K562 (cell line): ENCODE measurements at regions not wholly inside any gene's neighbourhood (a gene's known extent, or its start where the extent isn't known, plus 50 kb on each side); places are given as distances from the start of the nearest gene placed in this dataset.

Experiments used
- ATAC-seq: fragments of 200-7000 bp; cut with Tn5 transposase; 3 replicates; pipeline ENCODE4 v1.9.1; 2020; ENCODE audit warnings: moderate library complexity
- BruUV-seq: library from RNA; stranded (reverse); fragments of 400-500 nt; replicated peaks from 2 replicates; lab custom pipeline; 2021; lab: Mats Ljungman, UMichigan
- CTCF ChIA-PET: fragments of 300-600 bp; formaldehyde crosslinking; extraction: SDS; loops from one replicate; lab custom pipeline; 2021; ENCODE audit warnings: low intra/inter-chr PET ratio; lab: Yijun Ruan, JAX
- POLR2A ChIA-PET: fragments of 300-600, 350-650 bp; sonication (Branson Sonifier 250); formaldehyde crosslinking; extraction: SDS; loops from one replicate; lab custom pipeline; 2021; ENCODE audit warnings: antibody characterized with exemption, inconsistent platforms; lab: Yijun Ruan, JAX
- DNase-seq, 4 experiments: peaks; one replicate each; pipeline versions ENCODE4 v3.0.0 to v3.0.0-alpha.2; 2011 to 2018; ENCODE audit warnings: low spot score in 3 of 4, mixed read lengths in 3 of 4; ENCODE audit errors: extremely low read depth in 1 of 4
- FAIRE-seq: peaks from 2 replicates; lab custom pipeline; 2011; peaks lifted over from hg19 to GRCh38; lab: Jason Lieb, UNC
- H2AFZ ChIP-seq: 2 replicates; pipeline ENCODE4 v1.6.0; 2011; ENCODE audit warnings: low read depth, low read length, control low read depth, inconsistent platforms
- H3K27ac ChIP-seq: fragments of 200-600 bp; 3 replicates; pipeline ENCODE4 v1.8.0; 2011; ENCODE audit warnings: low read depth, mild to moderate bottlenecking, control low read depth, inconsistent platforms, low read length, moderate library complexity, mixed read lengths; ENCODE audit errors: extremely low read depth
- H3K27me3 ChIP-seq, 2 experiments: fragments of 300-600 bp in 1 of 2; 2 replicates in 1 of 2; 3 replicates in 1 of 2; pipeline versions ENCODE4 v1.6.0 to v1.8.0; 2011; ENCODE audit warnings: inconsistent platforms in 2 of 2, low read length in 2 of 2, mild to moderate bottlenecking in 1 of 2, mixed read lengths in 1 of 2, moderate library complexity in 1 of 2; ENCODE audit not compliant: control insufficient read depth in 2 of 2, insufficient read depth in 2 of 2
- H3K36me3 ChIP-seq: fragments of 300-600 bp; 3 replicates; pipeline ENCODE4 v1.8.0; 2011; ENCODE audit warnings: mild to moderate bottlenecking, low read length, inconsistent platforms; ENCODE audit not compliant: control insufficient read depth, insufficient read depth
- H3K4me1 ChIP-seq, 2 experiments: fragments of 200-600 bp in 1 of 2; replicated peaks in 1 of 2; 2 replicates in 1 of 2; 3 replicates in 1 of 2; pipeline versions ENCODE4 v1.5.1 to v1.8.0; 2011; ENCODE audit warnings: inconsistent platforms in 2 of 2, low read length in 2 of 2, mild to moderate bottlenecking in 1 of 2, mixed read lengths in 1 of 2, moderate library complexity in 1 of 2; ENCODE audit not compliant: control insufficient read depth in 2 of 2, insufficient read depth in 2 of 2
- H3K4me2 ChIP-seq: 2 replicates; pipeline ENCODE4 v1.6.1; 2011; ENCODE audit warnings: low read length, control low read depth, inconsistent platforms, mixed read lengths; ENCODE audit not compliant: insufficient read depth
- H3K4me3 ChIP-seq: fragments of 200-600 bp; sonication (generic), shearing (Covaris generic); 2 replicates; pipeline ENCODE4 v1.5.1; 2016; ENCODE audit warnings: control low read depth, inconsistent platforms
- H3K79me2 ChIP-seq: fragments of 200-600 bp; 3 replicates; pipeline ENCODE4 v1.8.0; 2011; ENCODE audit warnings: low read length, inconsistent platforms; ENCODE audit not compliant: control insufficient read depth, insufficient read depth
- H3K9ac ChIP-seq, 2 experiments: 2 replicates each; pipeline versions ENCODE4 v1.6.0 to v1.6.1; 2011; ENCODE audit warnings: low read depth in 2 of 2, low read length in 2 of 2, control low read depth in 1 of 2, inconsistent platforms in 1 of 2, mild to moderate bottlenecking in 1 of 2, mixed read lengths in 1 of 2; ENCODE audit not compliant: insufficient read depth in 1 of 2
- H3K9me1 ChIP-seq: one replicate; pipeline ENCODE4 v1.6.0; 2011; ENCODE audit warnings: inconsistent platforms, mild to moderate bottlenecking, low read length, moderate library complexity; ENCODE audit not compliant: control insufficient read depth, insufficient read depth
- H3K9me3 ChIP-seq: replicated peaks from 2 replicates; pipeline ENCODE4 v1.5.1; 2011; ENCODE audit warnings: low read depth, low read length, inconsistent platforms; ENCODE audit not compliant: control insufficient read depth, insufficient read depth
- H4K20me1 ChIP-seq: replicated peaks from 2 replicates; pipeline ENCODE4 v1.6.1; 2011; ENCODE audit warnings: low read length, inconsistent platforms, mixed read lengths; ENCODE audit not compliant: control insufficient read depth, insufficient read depth
- CHD2 ChIP-seq: IDR thresholded peaks from 2 replicates; pipeline ENCODE4 v1.6.1; 2011; ENCODE audit warnings: low read depth, low read length
- COPS2 ChIP-seq: fragments of 450-650 bp; conservative IDR thresholded peaks from 2 replicates; pipeline ENCODE4 v1.6.1; 2016; ENCODE audit warnings: mild to moderate bottlenecking, moderate library complexity
- E2F6 ChIP-seq, 2 experiments: IDR thresholded peaks; 2 replicates each; pipeline ENCODE4 v1.6.1; 2011; ENCODE audit warnings: borderline replicate concordance in 1 of 2, control low read depth in 1 of 2, low read depth in 1 of 2, low read length in 1 of 2, mild to moderate bottlenecking in 1 of 2, mixed read lengths in 1 of 2, moderate library complexity in 1 of 2; ENCODE audit not compliant: insufficient read depth in 1 of 2, insufficient read length in 1 of 2, poor library complexity in 1 of 2, severe bottlenecking in 1 of 2; ENCODE audit errors: extremely low read depth in 1 of 2
- MEF2A ChIP-seq: IDR thresholded peaks from 2 replicates; pipeline ENCODE4 v1.6.1; 2011; ENCODE audit warnings: low read depth, mild to moderate bottlenecking, low read length, moderate library complexity; ENCODE audit not compliant: control insufficient read depth
- NONO ChIP-seq, 2 experiments: fragments of 200-400 bp in 1 of 2; fragments of 450-650 bp in 1 of 2; formaldehyde crosslinking in 1 of 2; IDR thresholded peaks; 2 replicates each; pipeline ENCODE4 v1.6.1; 2017; ENCODE audit warnings: low read depth in 2 of 2, mild to moderate bottlenecking in 2 of 2, moderate library complexity in 2 of 2, low read length in 1 of 2
- NR2C1 ChIP-seq, 2 experiments: fragments of 450-650 bp; IDR thresholded peaks; 2 replicates each; pipeline ENCODE4 v1.6.1; 2017; ENCODE audit warnings: mild to moderate bottlenecking in 2 of 2, antibody characterized with exemption in 1 of 2, inconsistent platforms in 1 of 2, missing compliant biosample characterization in 1 of 2, missing genetic modification characterization in 1 of 2
- RAD51 ChIP-seq: fragments of 450-650 bp; IDR thresholded peaks from 2 replicates; pipeline ENCODE4 v1.7.1; 2016; ENCODE audit warnings: low read depth, mild to moderate bottlenecking, borderline replicate concordance
- RBM25 ChIP-seq: fragments of 200-400 bp; formaldehyde crosslinking; IDR thresholded peaks from 2 replicates; pipeline ENCODE4 v1.6.1; 2018; ENCODE audit warnings: low read length, low read depth, moderate library complexity; ENCODE audit not compliant: severe bottlenecking
- RBM34 ChIP-seq: fragments of 200-400 bp; formaldehyde crosslinking; IDR thresholded peaks from 2 replicates; pipeline ENCODE4 v1.6.1; 2018; ENCODE audit warnings: low read length, borderline replicate concordance; ENCODE audit not compliant: insufficient read depth
- RCOR1 ChIP-seq, 2 experiments: IDR thresholded peaks; 2 replicates each; pipeline ENCODE4 v1.6.1; 2012; ENCODE audit warnings: low read depth in 2 of 2, low read length in 2 of 2, borderline replicate concordance in 1 of 2, improper control_type of control experiment in 1 of 2
- SIRT6 ChIP-seq: IDR thresholded peaks from one replicate; pipeline ENCODE4 v1.6.1; 2012; ENCODE audit warnings: low read depth, mild to moderate bottlenecking, control low read depth, inconsistent platforms, low read length, moderate library complexity
- TCF7L2 ChIP-seq: fragments of 150-350 bp; IDR thresholded peaks from 2 replicates; pipeline ENCODE4 v1.6.1; 2016; ENCODE audit warnings: low read depth, mild to moderate bottlenecking, low read length, moderate library complexity
- ZNF316 ChIP-seq: fragments of 450-650 bp; IDR thresholded peaks from 2 replicates; pipeline ENCODE4 v1.6.1; 2016
- ZNF41 ChIP-seq: fragments of 250-450 bp; sonication (Bioruptor Pico); conservative IDR thresholded peaks from 2 replicates; pipeline ENCODE4 v1.4.0; 2020; ENCODE audit warnings: mild to moderate bottlenecking
- ZNF449 ChIP-seq: fragments of 250-450 bp; sonication (Bioruptor Pico); IDR thresholded peaks from 2 replicates; pipeline ENCODE4 v1.8.0; 2022; ENCODE audit warnings: moderate library complexity, mild to moderate bottlenecking, inconsistent platforms
- WGBS: fragments of 100-300 bp; shearing (Covaris generic); methylation state at CpG from one replicate; pipeline ENCODE4 v1.1.6; 2016; ENCODE audit warnings: low coverage, mixed read lengths; ENCODE audit not compliant: insufficient coverage; ENCODE audit errors: missing lambda C conversion rate; 5-methylcytosine and 5-hydroxymethylcytosine counted together
- in situ Hi-C: fragments of 300-500 bp; cut with MboI; formaldehyde crosslinking; loops from 4 replicates; pipeline ENCODE4 v1.15.0; 2018; ENCODE audit warnings: inconsistent platforms, mixed read lengths
- intact Hi-C: fragments of 100-400 bp; cut with micrococcal nuclease; formaldehyde crosslinking; loops from 2 replicates; pipeline ENCODE4 v1.14.2; 2022

- no peak for TF ChIP-seq ZNF449
- no peak for TF ChIP-seq CHD2
- TF ChIP-seq RBM25, result no peak
- TF ChIP-seq RBM34, result no peak
- TF ChIP-seq TCF7L2, result no peak
- TF ChIP-seq COPS2, result no peak
- no peak for TF ChIP-seq E2F6 (IDR thresholded peaks at IDR 0.05; ENCODE audit: borderline replicate concordance in 1 of 2, extremely low read depth in 1 of 2, insufficient read depth in 1 of 2, insufficient read length in 1 of 2, low read depth in 1 of 2, low read length in 1 of 2, poor library complexity in 1 of 2, severe bottlenecking in 1 of 2)
- no peak for TF ChIP-seq MEF2A
Measured at GRCh38 chr4:152112190-152112589, 351.4 kb upstream of the GATB start (continued).

GRCh38 chr4:152110780-152111179 lies 350.0 kb upstream of the GATB start:
- Histone ChIP-seq H2AFZ (no peak overlapping the region), H3K4me3 (no peak overlapping the region), H3K27ac (no peak overlapping the region), H4K20me1 (no peaks in the 10 kb centered on the region), H3K9me1 (no peaks in the 10 kb centered on the region), H3K27me3 (peaks cover 0 to 8% of the 10 kb centered on the region in 2 experiments; a peak in 2 of 5 replicates), H3K79me2 (no peaks in the 10 kb centered on the region), H3K36me3 (no peaks in the 10 kb centered on the region), H3K9ac (no peak overlapping the region), H3K4me2 (no peak overlapping the region), H3K9me3 (no peaks in the 10 kb centered on the region), H3K4me1 (peaks cover 0 to 8% of the 10 kb centered on the region in 2 experiments; a peak in 2 of 5 replicates)
- intact Hi-C loops (no loop called here), in situ Hi-C loops (no loop called here)
- ATAC-seq (no peak), FAIRE-seq (no peak), DNase-seq (no peak)
- POLR2A ChIA-PET, result no interaction called here
- TF ChIP-seq NR2C1 (IDR thresholded peaks at IDR 0.05) (no peak), NR2C1 (tag; IDR thresholded peaks at IDR 0.05) (no peak), SIRT6 (no peak), RAD51 (no peak), ZNF316 (0 out of 2 replicates have a peak, but pooled peaks have one; percentile 5), NONO (IDR thresholded peaks at IDR 0.05; ENCODE audit: low read depth in 2 of 2, low read length in 1 of 2) (no peak), ZNF41 (no peak), RCOR1 (IDR thresholded peaks at IDR 0.05; ENCODE audit: borderline replicate concordance in 1 of 2, low read depth in 2 of 2, low read length in 2 of 2) (no peak)
- CTCF ChIA-PET, result no interaction called here
- 0% methylated on average over 1 of the region's 1 CpG for WGBS
- no TSS peak for BruUV-seq
